OCI-LY3 (cell line): ENCODE measurements at regions not wholly inside any gene's neighbourhood (a gene's known extent, or its start where the extent isn't known, plus 50 kb on each side); places are given as distances from the start of the nearest gene placed in this dataset.

Experiments used
- EZH2phosphoT487 ChIP-seq: fragments of 200-600 bp; shearing (Covaris generic); IDR thresholded peaks from 2 replicates; pipeline ENCODE4 v1.6.1; 2018; ENCODE audit warnings: antibody characterized with exemption, mixed run types, low read depth
- TF ChIP-seq, protein P1 (sequence below): fragments of 200-600, 300-600 bp; sonication (generic); IDR thresholded peaks from 2 replicates; pipeline ENCODE4 v1.5.1; 2014; ENCODE audit warnings: antibody characterized with exemption, low read length, low read depth

DNA sequence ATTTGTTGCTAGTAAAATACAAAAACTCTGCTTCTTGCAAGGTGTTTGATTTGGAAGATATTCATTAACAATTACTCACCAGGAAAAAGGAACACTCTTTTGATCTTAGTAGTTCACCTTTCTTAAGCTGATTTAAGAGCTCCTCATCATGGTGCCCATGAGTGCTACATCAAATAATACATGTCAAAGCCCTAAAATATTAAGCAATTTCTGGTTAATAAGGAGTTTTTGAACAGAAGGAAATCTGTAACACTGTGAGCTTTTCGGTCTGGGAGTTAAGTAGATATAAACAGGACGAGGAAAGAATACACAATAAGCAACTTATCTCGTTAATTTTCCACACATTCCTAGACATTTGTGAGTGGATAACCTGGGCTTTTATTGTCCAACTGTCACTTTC, 83.9 kb upstream of the DCBLD2 start:
- TF ChIP-seq, protein P1, sequence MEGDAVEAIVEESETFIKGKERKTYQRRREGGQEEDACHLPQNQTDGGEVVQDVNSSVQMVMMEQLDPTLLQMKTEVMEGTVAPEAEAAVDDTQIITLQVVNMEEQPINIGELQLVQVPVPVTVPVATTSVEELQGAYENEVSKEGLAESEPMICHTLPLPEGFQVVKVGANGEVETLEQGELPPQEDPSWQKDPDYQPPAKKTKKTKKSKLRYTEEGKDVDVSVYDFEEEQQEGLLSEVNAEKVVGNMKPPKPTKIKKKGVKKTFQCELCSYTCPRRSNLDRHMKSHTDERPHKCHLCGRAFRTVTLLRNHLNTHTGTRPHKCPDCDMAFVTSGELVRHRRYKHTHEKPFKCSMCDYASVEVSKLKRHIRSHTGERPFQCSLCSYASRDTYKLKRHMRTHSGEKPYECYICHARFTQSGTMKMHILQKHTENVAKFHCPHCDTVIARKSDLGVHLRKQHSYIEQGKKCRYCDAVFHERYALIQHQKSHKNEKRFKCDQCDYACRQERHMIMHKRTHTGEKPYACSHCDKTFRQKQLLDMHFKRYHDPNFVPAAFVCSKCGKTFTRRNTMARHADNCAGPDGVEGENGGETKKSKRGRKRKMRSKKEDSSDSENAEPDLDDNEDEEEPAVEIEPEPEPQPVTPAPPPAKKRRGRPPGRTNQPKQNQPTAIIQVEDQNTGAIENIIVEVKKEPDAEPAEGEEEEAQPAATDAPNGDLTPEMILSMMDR: no peak
- TF ChIP-seq EZH2phosphoT487: no peak
